ENCODE measurements at regions not wholly inside any gene's neighbourhood (a gene's known extent, or its start where the extent isn't known, plus 50 kb on each side); places are given as distances from the start of the nearest gene placed in this dataset.

DNA sequence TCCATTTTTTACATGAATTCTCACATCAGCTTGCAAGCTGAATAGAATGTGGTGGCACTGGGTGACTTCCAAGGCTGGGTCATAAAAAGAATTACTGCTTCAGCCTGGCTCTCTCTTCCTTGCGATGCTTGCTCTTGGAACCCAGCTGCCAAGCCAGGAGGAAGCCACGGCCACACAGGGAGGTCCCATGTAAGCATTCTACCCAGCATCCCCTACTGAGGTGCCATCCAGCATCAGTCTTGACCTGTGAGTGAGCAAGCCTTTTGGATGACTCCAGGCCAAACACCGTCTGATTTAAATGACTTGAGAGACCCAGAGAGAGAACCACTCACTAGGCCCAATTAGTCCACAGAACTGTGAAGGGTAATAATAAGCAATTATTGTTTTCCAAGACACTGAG lies 750.3 kb upstream of the RAB6C start:
- TF ChIP-seq EP300 (IDR thresholded peaks at IDR 0.05) (no peak), POLR2A (IDR thresholded peaks at IDR 0.05) (no peak)
- TF ChIP-seq, protein P1, sequence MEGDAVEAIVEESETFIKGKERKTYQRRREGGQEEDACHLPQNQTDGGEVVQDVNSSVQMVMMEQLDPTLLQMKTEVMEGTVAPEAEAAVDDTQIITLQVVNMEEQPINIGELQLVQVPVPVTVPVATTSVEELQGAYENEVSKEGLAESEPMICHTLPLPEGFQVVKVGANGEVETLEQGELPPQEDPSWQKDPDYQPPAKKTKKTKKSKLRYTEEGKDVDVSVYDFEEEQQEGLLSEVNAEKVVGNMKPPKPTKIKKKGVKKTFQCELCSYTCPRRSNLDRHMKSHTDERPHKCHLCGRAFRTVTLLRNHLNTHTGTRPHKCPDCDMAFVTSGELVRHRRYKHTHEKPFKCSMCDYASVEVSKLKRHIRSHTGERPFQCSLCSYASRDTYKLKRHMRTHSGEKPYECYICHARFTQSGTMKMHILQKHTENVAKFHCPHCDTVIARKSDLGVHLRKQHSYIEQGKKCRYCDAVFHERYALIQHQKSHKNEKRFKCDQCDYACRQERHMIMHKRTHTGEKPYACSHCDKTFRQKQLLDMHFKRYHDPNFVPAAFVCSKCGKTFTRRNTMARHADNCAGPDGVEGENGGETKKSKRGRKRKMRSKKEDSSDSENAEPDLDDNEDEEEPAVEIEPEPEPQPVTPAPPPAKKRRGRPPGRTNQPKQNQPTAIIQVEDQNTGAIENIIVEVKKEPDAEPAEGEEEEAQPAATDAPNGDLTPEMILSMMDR (IDR thresholded peaks at IDR 0.05): no peak

Data from gastroesophageal sphincter (tissue), 3 donors.